ENCODE measurements at regions not wholly inside any gene's neighbourhood (a gene's known extent, or its start where the extent isn't known, plus 50 kb on each side); places are given as distances from the start of the nearest gene placed in this dataset.
A peak's percentile ranks its signal among the peaks of the same experiment; 100 is the strongest.

DNA sequence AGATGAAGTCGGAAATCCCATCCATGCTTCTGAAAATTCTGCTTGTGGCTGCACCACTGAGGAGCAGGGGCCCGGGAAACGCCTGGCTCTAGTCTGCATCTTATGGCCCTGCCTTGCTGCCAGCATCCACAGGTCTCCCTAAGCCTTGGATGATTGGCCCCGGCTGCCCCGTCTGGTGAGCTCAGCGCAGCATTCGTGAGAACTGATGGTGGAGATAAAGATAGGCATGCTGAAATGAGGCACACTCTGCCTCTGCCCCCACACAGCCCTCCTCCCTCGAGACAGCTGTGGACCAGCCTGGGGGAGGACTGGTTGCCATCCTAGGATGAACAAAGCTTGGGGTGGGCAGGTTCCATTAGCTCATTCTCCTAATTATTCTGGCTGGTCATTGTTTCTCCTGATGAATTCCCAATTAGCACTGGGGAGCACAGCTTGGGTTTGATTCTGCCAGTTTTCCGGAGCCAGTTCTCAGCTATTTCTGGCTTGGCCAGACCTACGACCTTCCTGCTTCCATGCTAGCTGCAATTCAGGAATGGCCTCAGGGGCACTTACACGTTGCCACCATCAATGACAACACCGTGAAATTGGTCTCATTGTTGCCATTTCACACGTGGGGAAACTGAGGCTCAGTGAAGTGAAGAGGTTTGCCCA lies 62.8 kb upstream of the CPEB4 start:
- WGBS, 2 donors = 68 to 70% methylated on average over 12 to 13 of the region's 13 CpGs
- Histone ChIP-seq H3K9me3 (no peaks in the 10 kb centered on the region), H3K4me3 (no peak overlapping the region), H3K27ac (peak overlapping the region; percentile 77 to 84 (median 80)), H3K36me3 (replicated peaks in 1 of 2; ENCODE audit: insufficient read depth in 1 of 2, low read depth in 2 of 2) (no peaks in the 10 kb centered on the region), H3K27me3 (no peaks in the 10 kb centered on the region), H3K4me1 (peaks cover 48% of the 10 kb centered on the region)
- ATAC-seq (no peak), DNase-seq (no peak)
- intact Hi-C loops (cut with DNase I) = no loop called here
- TF ChIP-seq CTCF (IDR thresholded peaks at IDR 0.05) (no peak), POLR2A (IDR thresholded peaks at IDR 0.05) (no peak)

GRCh38 chr5:173826086-173826427 lies 62.1 kb upstream of the CPEB4 start:
- DNase-seq (peak; percentile 28 to 52 (median 46)), ATAC-seq (peak; percentile 27)
- WGBS, 2 donors = 33 to 48% methylated on average over 6 of the region's 6 CpGs
- TF ChIP-seq CTCF (IDR thresholded peaks at IDR 0.05) (no peak), POLR2A (IDR thresholded peaks at IDR 0.05) (no peak)
- no peaks in the 10 kb centered on the region for H3K36me3 ChIP-seq (replicated peaks in 1 of 2; ENCODE audit: insufficient read depth in 1 of 2, low read depth in 2 of 2)
- H3K4me1 ChIP-seq = peaks cover 48% of the 10 kb centered on the region
- H3K4me3 ChIP-seq = no peak overlapping the region
- no peaks in the 10 kb centered on the region for H3K27me3 ChIP-seq
- no peaks in the 10 kb centered on the region for H3K9me3 ChIP-seq
- H3K27ac ChIP-seq = peak overlapping the region; percentile 67 to 84 (median 80)
- intact Hi-C loops (cut with DNase I) = no loop called here

DNA sequence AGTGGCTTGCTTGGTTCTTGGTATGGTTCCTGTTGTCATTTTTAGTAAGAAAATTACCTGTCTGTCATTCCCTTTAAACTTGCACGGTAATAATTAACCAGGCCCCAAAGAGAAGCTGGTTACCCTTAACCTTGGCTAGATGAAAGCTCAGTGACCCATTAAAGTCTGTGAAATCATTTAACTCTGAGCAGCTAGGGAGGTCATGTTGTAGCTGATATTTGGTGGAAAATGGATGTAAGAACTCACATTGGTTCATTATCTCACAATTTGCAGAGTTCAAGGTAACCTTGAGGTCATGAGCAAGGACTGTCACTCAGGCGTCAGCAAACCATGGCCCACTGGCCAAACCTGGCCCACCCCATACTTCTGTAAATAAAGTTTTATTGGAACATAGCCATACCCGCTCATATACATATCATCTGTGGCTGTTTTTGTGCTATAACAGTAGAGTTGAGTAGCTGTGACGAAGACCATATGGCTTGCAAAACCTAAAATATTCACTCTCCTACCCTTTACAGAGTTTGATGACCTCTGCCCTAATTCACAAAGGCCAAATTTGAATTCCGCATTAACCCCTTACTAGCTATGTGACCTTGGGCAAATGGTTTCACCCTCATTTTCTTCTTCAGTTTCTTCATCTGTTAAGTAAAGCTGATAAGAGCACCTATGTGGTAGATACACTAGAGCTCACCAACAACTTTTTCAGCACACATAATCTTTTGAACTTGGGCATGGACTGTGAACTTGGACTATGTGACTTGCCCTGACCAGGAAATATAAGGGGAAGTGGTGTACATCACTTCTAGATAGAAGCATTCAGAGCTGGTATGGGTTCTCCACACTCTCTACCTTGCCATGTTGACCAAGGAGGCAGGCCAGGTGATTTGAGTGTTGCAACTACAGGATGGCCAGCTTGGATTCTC lies 61.5 kb upstream of the CPEB4 start:
- Histone ChIP-seq H3K4me1 (peaks cover 48% of the 10 kb centered on the region), H3K27ac (peak overlapping the region; percentile 67 to 84 (median 80)), H3K9me3 (no peaks in the 10 kb centered on the region), H3K36me3 (replicated peaks in 1 of 2; ENCODE audit: insufficient read depth in 1 of 2, low read depth in 2 of 2) (no peaks in the 10 kb centered on the region), H3K27me3 (no peaks in the 10 kb centered on the region), H3K4me3 (no peak overlapping the region)
- DNase-seq = no peak
- intact Hi-C loops (cut with DNase I) = no loop called here
- 57 to 61% methylated on average over 5 of the region's 5 CpGs for WGBS, 2 donors
- no peak for TF ChIP-seq CTCF (IDR thresholded peaks at IDR 0.05)
- no peak for TF ChIP-seq POLR2A (IDR thresholded peaks at IDR 0.05)
- ATAC-seq = peak; percentile 15

DNA sequence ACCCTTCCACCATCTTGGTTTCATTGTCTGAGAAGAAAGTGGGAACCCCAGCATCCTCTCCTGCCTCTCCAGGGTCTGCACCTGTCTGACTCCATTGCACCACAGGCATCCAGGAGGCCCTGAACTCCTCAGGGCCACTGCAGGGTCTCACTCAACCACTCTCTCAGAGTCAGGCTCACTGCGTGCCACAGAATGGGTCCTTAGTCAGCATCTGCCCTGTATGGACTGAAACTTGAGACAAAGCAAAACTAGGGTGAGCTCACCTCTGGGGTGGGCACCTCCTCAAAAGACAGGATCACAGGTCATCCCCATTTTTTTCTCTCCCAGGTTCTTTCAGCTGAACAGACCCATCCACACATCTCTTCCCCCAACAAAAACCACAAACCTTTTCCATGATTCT lies 59.2 kb upstream of the CPEB4 start:
- WGBS, 2 donors = 100% methylated on average over 1 of the region's 1 CpG
- DNase-seq = no peak
- TF ChIP-seq POLR2A (IDR thresholded peaks at IDR 0.05) (no peak), CTCF (IDR thresholded peaks at IDR 0.05) (no peak)
- intact Hi-C loops (cut with DNase I) = no loop called here
- Histone ChIP-seq H3K27ac (no peak overlapping the region), H3K27me3 (no peaks in the 10 kb centered on the region), H3K4me1 (peaks cover 42% of the 10 kb centered on the region), H3K36me3 (replicated peaks in 1 of 2; ENCODE audit: insufficient read depth in 1 of 2, low read depth in 2 of 2) (no peaks in the 10 kb centered on the region), H3K4me3 (no peak overlapping the region), H3K9me3 (no peaks in the 10 kb centered on the region)
- ATAC-seq = no peak

Data from body of pancreas (tissue), 4 donors.